H9 (cell line): ENCODE measurements at regions not wholly inside any gene's neighbourhood (a gene's known extent, or its start where the extent isn't known, plus 50 kb on each side); places are given as distances from the start of the nearest gene placed in this dataset.
"Not testable (repeated sequence)": the region's sequence is repeated elsewhere in the genome, so short reads cannot be mapped to it uniquely, and the experiment has no call there.

Experiments used
- DNase-seq: peaks from one replicate; pipeline ENCODE4 v3.0.0-alpha.2; 2017
- H2AFZ ChIP-seq: one replicate; pipeline ENCODE4 v1.6.1; 2013; ENCODE audit warnings: mild to moderate bottlenecking, low read length, control low read depth, moderate library complexity
- H2AK5ac ChIP-seq: 2 replicates; pipeline ENCODE4 v1.6.1; 2013; ENCODE audit warnings: low read length, control low read depth, mixed read lengths; ENCODE audit not compliant: insufficient read length
- H2BK120ac ChIP-seq: one replicate; pipeline ENCODE4 v1.6.1; 2013; ENCODE audit warnings: low read depth, mild to moderate bottlenecking, low read length, control low read depth, inconsistent platforms; ENCODE audit not compliant: poor library complexity, severe bottlenecking
- H2BK12ac ChIP-seq: 2 replicates; pipeline ENCODE4 v1.6.1; 2013; ENCODE audit warnings: low read length, control low read depth, mixed read lengths, low read depth; ENCODE audit not compliant: insufficient read length
- H2BK15ac ChIP-seq: 2 replicates; pipeline ENCODE4 v1.6.1; 2013; ENCODE audit warnings: low read depth, low read length, control low read depth
- H2BK20ac ChIP-seq: one replicate; pipeline ENCODE4 v1.6.1; 2013; ENCODE audit warnings: low read depth, mild to moderate bottlenecking, low read length, control low read depth, inconsistent platforms; ENCODE audit not compliant: poor library complexity, severe bottlenecking
- H2BK5ac ChIP-seq: 2 replicates; pipeline ENCODE4 v1.6.1; 2013; ENCODE audit warnings: low read length, control low read depth, mixed read lengths; ENCODE audit not compliant: insufficient read length
- H3K14ac ChIP-seq: 2 replicates; pipeline ENCODE4 v1.6.1; 2013; ENCODE audit warnings: low read length, control low read depth; ENCODE audit not compliant: insufficient read depth
- H3K18ac ChIP-seq: 2 replicates; pipeline ENCODE4 v1.6.1; 2013; ENCODE audit warnings: low read depth, mild to moderate bottlenecking, mixed read lengths, low read length, control low read depth; ENCODE audit not compliant: insufficient read length
- H3K23ac ChIP-seq: 2 replicates; pipeline ENCODE4 v1.6.1; 2013; ENCODE audit warnings: low read length, control low read depth, mixed read lengths, low read depth; ENCODE audit not compliant: insufficient read length
- H3K23me2 ChIP-seq: 2 replicates; pipeline ENCODE4 v1.6.1; 2013; ENCODE audit warnings: low read depth, mild to moderate bottlenecking, mixed read lengths, low read length, control low read depth; ENCODE audit not compliant: insufficient read length, poor library complexity, severe bottlenecking
- H3K27ac ChIP-seq: 2 replicates; pipeline ENCODE4 v1.5.1; 2013; ENCODE audit warnings: low read length, control low read depth, mixed read lengths, low read depth; ENCODE audit not compliant: insufficient read length
- H3K27me3 ChIP-seq: 2 replicates; pipeline ENCODE4 v1.6.1; 2013; ENCODE audit warnings: low read length, control low read depth, inconsistent platforms; ENCODE audit not compliant: insufficient read depth
- H3K4ac ChIP-seq: 2 replicates; pipeline ENCODE4 v1.6.1; 2013; ENCODE audit warnings: low read depth, mild to moderate bottlenecking, control low read depth, inconsistent platforms, low read length, moderate library complexity
- H3K4me1 ChIP-seq: 2 replicates; pipeline ENCODE4 v1.6.1; 2013; ENCODE audit warnings: low read length, control low read depth, inconsistent platforms; ENCODE audit not compliant: insufficient read depth
- H3K4me2 ChIP-seq: 2 replicates; pipeline ENCODE4 v1.6.1; 2013; ENCODE audit warnings: low read length, control low read depth, mixed read lengths; ENCODE audit not compliant: insufficient read length, insufficient read depth
- H3K56ac ChIP-seq: 2 replicates; pipeline ENCODE4 v1.6.1; 2013; ENCODE audit warnings: low read depth, mild to moderate bottlenecking, mixed read lengths, low read length, control low read depth; ENCODE audit not compliant: insufficient read length
- H3K79me1 ChIP-seq: 2 replicates; pipeline ENCODE4 v1.6.1; 2013; ENCODE audit warnings: low read depth, mild to moderate bottlenecking, moderate library complexity, low read length, control low read depth, inconsistent platforms; ENCODE audit not compliant: insufficient read depth, poor library complexity, severe bottlenecking
- H3K79me2 ChIP-seq: 2 replicates; pipeline ENCODE4 v1.6.1; 2013; ENCODE audit warnings: low read length, control low read depth, inconsistent platforms; ENCODE audit not compliant: insufficient read depth
- H3K9ac ChIP-seq: 2 replicates; pipeline ENCODE4 v1.6.1; 2013; ENCODE audit warnings: low read length, control low read depth, mixed read lengths; ENCODE audit not compliant: insufficient read length; ENCODE audit errors: extremely low read depth
- H3K9me3 ChIP-seq: one replicate; pipeline ENCODE4 v1.6.1; 2013; ENCODE audit warnings: low read depth, low read length, inconsistent platforms; ENCODE audit not compliant: control insufficient read depth
- H3T11ph ChIP-seq: one replicate; pipeline ENCODE4 v1.6.1; 2013; ENCODE audit warnings: mild to moderate bottlenecking, low read length, control low read depth, inconsistent platforms
- H4K20me1 ChIP-seq: one replicate; pipeline ENCODE4 v1.6.1; 2013; ENCODE audit not compliant: control insufficient read depth, insufficient read length, insufficient read depth
- H4K5ac ChIP-seq: 2 replicates; pipeline ENCODE4 v1.6.1; 2013; ENCODE audit warnings: low read depth, mild to moderate bottlenecking, mixed read lengths, low read length, control low read depth; ENCODE audit not compliant: insufficient read length
- H4K8ac ChIP-seq: replicated peaks from 2 replicates; pipeline ENCODE4 v1.6.1; 2013; ENCODE audit warnings: low read length, control low read depth, mixed read lengths, low read depth; ENCODE audit not compliant: insufficient read length
- H4K91ac ChIP-seq: 2 replicates; pipeline ENCODE4 v1.6.1; 2013; ENCODE audit warnings: low read depth, mild to moderate bottlenecking, moderate library complexity, mixed read lengths, low read length, control low read depth; ENCODE audit not compliant: insufficient read length
- H3K27ac Mint-ChIP-seq, 3 experiments: 2 replicates in 2 of 3; 3 replicates in 1 of 3; pipeline ENCODE4 v1.8.0; 2020 to 2021; ENCODE audit warnings: mixed read lengths in 3 of 3, mild to moderate bottlenecking in 1 of 3, moderate library complexity in 1 of 3
- H3K27me3 Mint-ChIP-seq: 2 replicates; pipeline ENCODE4 v1.8.0; 2021; ENCODE audit warnings: low read depth, mild to moderate bottlenecking, moderate library complexity, mixed read lengths
- H3K36me3 Mint-ChIP-seq, 3 experiments: 2 replicates in 2 of 3; 3 replicates in 1 of 3; pipeline ENCODE4 v1.8.0; 2020 to 2021; ENCODE audit warnings: low read depth in 3 of 3, mixed read lengths in 3 of 3; ENCODE audit not compliant: insufficient read depth in 1 of 3
- H3K4me1 Mint-ChIP-seq, 2 experiments: 2 replicates each; pipeline ENCODE4 v1.8.0; 2020; ENCODE audit warnings: mixed read lengths in 2 of 2
- H3K4me3 Mint-ChIP-seq, 2 experiments: 2 replicates in 1 of 2; 3 replicates in 1 of 2; pipeline ENCODE4 v1.8.0; 2020 to 2021; ENCODE audit warnings: mild to moderate bottlenecking in 2 of 2, mixed read lengths in 2 of 2, moderate library complexity in 1 of 2
- H3K9me3 Mint-ChIP-seq, 2 experiments: 2 replicates in 1 of 2; 3 replicates in 1 of 2; pipeline ENCODE4 v1.8.0; 2020; ENCODE audit warnings: mild to moderate bottlenecking in 2 of 2, mixed read lengths in 2 of 2, moderate library complexity in 1 of 2
- WGBS: extraction: QIAGEN DNeasy Blood & Tissue Kit; methylation state at CpG from one replicate; pipeline ENCODE4 v1.1.7; 2013; ENCODE audit warnings: missing lambda C conversion rate, low lambda C conversion rate, mixed read lengths; ENCODE audit not compliant: insufficient read length; ENCODE audit errors: extremely low coverage; 5-methylcytosine and 5-hydroxymethylcytosine counted together

GRCh38 chr7:76914361-76914760 is 117.8 kb downstream of the SPDYE17 start:
- not testable (repeated sequence) for H3K27me3 ChIP-seq, H4K91ac ChIP-seq, H2BK120ac ChIP-seq, H3K4me2 ChIP-seq, H3K23me2 ChIP-seq, H3K27ac ChIP-seq, H3K9ac ChIP-seq, H3K14ac ChIP-seq, H3K9me3 Mint-ChIP-seq, H3K79me2 ChIP-seq, H2BK15ac ChIP-seq, H2BK5ac ChIP-seq, H4K8ac ChIP-seq, H2AFZ ChIP-seq, H4K20me1 ChIP-seq, H3K4me1 ChIP-seq, H2BK20ac ChIP-seq, H3K36me3 Mint-ChIP-seq, H2BK12ac ChIP-seq, DNase-seq, H3K9me3 ChIP-seq, H3K27ac Mint-ChIP-seq, H4K5ac ChIP-seq, H3K18ac ChIP-seq, H2AK5ac ChIP-seq, H3K56ac ChIP-seq, H3K27me3 Mint-ChIP-seq, H3K4ac ChIP-seq, H3K23ac ChIP-seq, H3K4me3 Mint-ChIP-seq, H3K79me1 ChIP-seq, H3T11ph ChIP-seq
- peaks cover 13 to 20% of the 10 kb centered on the region in 2 experiments for H3K4me1 Mint-ChIP-seq
- WGBS, result no CpG with 5 or more reads among the region's 1 CpG

DNA sequence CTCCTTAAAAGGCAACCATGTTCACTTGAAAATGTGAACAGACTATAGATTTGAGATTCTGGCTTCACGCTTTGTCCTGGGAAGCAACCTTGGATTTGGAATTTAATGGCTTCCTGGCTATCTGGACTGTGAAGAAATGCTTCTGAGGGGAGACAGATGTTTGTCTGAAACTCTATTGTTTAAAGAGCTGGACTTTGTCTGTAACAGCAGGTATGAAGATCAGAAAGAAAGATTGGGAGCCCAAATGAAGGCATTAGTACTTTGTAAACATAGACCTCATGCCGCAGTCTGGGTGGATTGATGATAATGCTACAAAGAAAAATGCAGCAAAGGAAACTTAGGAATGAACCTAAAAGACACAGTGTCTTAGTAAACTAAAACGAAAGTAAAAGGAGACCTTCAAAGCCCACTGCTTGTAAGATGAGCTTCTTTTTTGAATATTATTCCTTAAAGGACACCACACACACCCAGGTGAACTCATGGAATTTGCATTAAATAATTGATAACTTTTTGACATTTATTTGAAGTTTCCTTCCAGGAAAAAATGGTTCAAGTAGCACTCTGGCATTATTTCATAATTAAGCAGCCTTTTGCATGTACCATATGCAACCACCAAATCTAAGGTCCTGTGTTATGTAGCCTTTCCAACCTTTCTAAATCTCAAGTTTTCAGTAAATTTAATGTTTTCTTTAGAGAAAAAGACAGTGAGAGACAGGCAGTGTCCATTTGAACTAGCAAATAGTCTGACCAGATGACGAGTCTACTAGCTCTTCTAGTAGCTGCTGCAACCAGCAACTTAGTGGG is 119.9 kb downstream of the SPDYE17 start:
- H3K79me2 ChIP-seq, H3K9me3 Mint-ChIP-seq, H3K9me3 ChIP-seq, H2BK5ac ChIP-seq, H2BK15ac ChIP-seq, H3T11ph ChIP-seq, H2BK12ac ChIP-seq, H3K27me3 Mint-ChIP-seq, H2AFZ ChIP-seq, H3K4me1 ChIP-seq, H3K27me3 ChIP-seq, H4K5ac ChIP-seq, H3K14ac ChIP-seq, H3K18ac ChIP-seq, H3K4me3 Mint-ChIP-seq, DNase-seq, H3K79me1 ChIP-seq, H3K23me2 ChIP-seq, H3K56ac ChIP-seq, H3K27ac ChIP-seq, H4K8ac ChIP-seq, H3K4ac ChIP-seq, H4K91ac ChIP-seq, H3K9ac ChIP-seq, H3K36me3 Mint-ChIP-seq, H3K4me2 ChIP-seq, H2BK20ac ChIP-seq, H2AK5ac ChIP-seq, H2BK120ac ChIP-seq, H3K23ac ChIP-seq, H4K20me1 ChIP-seq: not testable (repeated sequence)
- peak overlapping the region in 1 of 3 experiments; percentile 22; a peak in 1 of 7 replicates for H3K27ac Mint-ChIP-seq
- no CpG with 5 or more reads among the region's 4 CpGs for WGBS
- H3K4me1 Mint-ChIP-seq, result peaks cover 13 to 17% of the 10 kb centered on the region in 2 experiments
